ENCODE measurements at regions not wholly inside any gene's neighbourhood (a gene's known extent, or its start where the extent isn't known, plus 50 kb on each side); places are given as distances from the start of the nearest gene placed in this dataset.
A peak's percentile ranks its signal among the peaks of the same experiment; 100 is the strongest.

- H3K27ac Mint-ChIP-seq (ENCODE audit: unreplicated experiment): no peak overlapping the region
- peaks cover 36% of the 10 kb centered on the region for H3K4me1 Mint-ChIP-seq (ENCODE audit: low read depth, unreplicated experiment)
- no peak overlapping the region for H3K4me3 Mint-ChIP-seq (ENCODE audit: unreplicated experiment)
- H3K27me3 Mint-ChIP-seq (ENCODE audit: insufficient read depth, unreplicated experiment): no peaks in the 10 kb centered on the region
- CTCF ChIA-PET: no interaction called here
- BruUV-seq (replicated peaks): no TSS peak
- no peak overlapping the region for H3K4me3 ChIP-seq (ENCODE audit: low read depth, low read length)
- intact Hi-C loops (cut with micrococcal nuclease; ENCODE audit: unreplicated experiment): no loop called here
- H3K9me3 Mint-ChIP-seq (ENCODE audit: unreplicated experiment): peaks cover 23% of the 10 kb centered on the region
- H3K36me3 ChIP-seq (ENCODE audit: control insufficient read depth, insufficient read depth, low read length): no peaks in the 10 kb centered on the region
- H3K36me3 Mint-ChIP-seq (ENCODE audit: insufficient read depth, unreplicated experiment): peaks cover 13% of the 10 kb centered on the region
- peaks cover under 1% of the 10 kb centered on the region; the same call in 1 of the 2 replicates for H3K9me3 ChIP-seq
- peaks cover 48% of the 10 kb centered on the region for H3K4me1 ChIP-seq
- no peaks in the 10 kb centered on the region for H3K27me3 ChIP-seq (replicated peaks; ENCODE audit: control insufficient read depth, insufficient read depth, low read length)
- POLR2A ChIA-PET: no interaction called here
- no peak for TF ChIP-seq CTCF (IDR thresholded peaks at IDR 0.05; ENCODE audit: insufficient read depth in 1 of 2, low read depth in 1 of 2, low read length in 1 of 2, severe bottlenecking in 1 of 2, unreplicated experiment in 1 of 2)
- DNase-seq: no peak
Observed at GRCh38 chr6:137700751-137701477, 166.1 kb upstream of the TNFAIP3 start.

GRCh38 chr6:137701942-137702341 lies 165.1 kb upstream of the TNFAIP3 start:
- Mint-ChIP-seq H3K4me1 (ENCODE audit: low read depth, unreplicated experiment) (peaks cover 33% of the 10 kb centered on the region), H3K27me3 (ENCODE audit: insufficient read depth, unreplicated experiment) (no peaks in the 10 kb centered on the region), H3K9me3 (ENCODE audit: unreplicated experiment) (peaks cover 23% of the 10 kb centered on the region), H3K27ac (ENCODE audit: unreplicated experiment) (no peak overlapping the region), H3K36me3 (ENCODE audit: insufficient read depth, unreplicated experiment) (peaks cover 16% of the 10 kb centered on the region), H3K4me3 (ENCODE audit: unreplicated experiment) (no peak overlapping the region)
- Histone ChIP-seq H3K4me3 (ENCODE audit: low read depth, low read length) (no peak overlapping the region), H3K36me3 (ENCODE audit: control insufficient read depth, insufficient read depth, low read length) (no peaks in the 10 kb centered on the region), H3K27me3 (replicated peaks; ENCODE audit: control insufficient read depth, insufficient read depth, low read length) (no peaks in the 10 kb centered on the region), H3K4me1 (peaks cover 40% of the 10 kb centered on the region), H3K9me3 (no peaks in the 10 kb centered on the region)
- no TSS peak for BruUV-seq (replicated peaks)
- ChIA-PET CTCF (no interaction called here), POLR2A (no interaction called here)
- intact Hi-C loops (cut with micrococcal nuclease; ENCODE audit: unreplicated experiment): no loop called here
- no peak for DNase-seq
- TF ChIP-seq CTCF (IDR thresholded peaks at IDR 0.05; ENCODE audit: insufficient read depth in 1 of 2, low read depth in 1 of 2, low read length in 1 of 2, severe bottlenecking in 1 of 2, unreplicated experiment in 1 of 2): no peak

DNA sequence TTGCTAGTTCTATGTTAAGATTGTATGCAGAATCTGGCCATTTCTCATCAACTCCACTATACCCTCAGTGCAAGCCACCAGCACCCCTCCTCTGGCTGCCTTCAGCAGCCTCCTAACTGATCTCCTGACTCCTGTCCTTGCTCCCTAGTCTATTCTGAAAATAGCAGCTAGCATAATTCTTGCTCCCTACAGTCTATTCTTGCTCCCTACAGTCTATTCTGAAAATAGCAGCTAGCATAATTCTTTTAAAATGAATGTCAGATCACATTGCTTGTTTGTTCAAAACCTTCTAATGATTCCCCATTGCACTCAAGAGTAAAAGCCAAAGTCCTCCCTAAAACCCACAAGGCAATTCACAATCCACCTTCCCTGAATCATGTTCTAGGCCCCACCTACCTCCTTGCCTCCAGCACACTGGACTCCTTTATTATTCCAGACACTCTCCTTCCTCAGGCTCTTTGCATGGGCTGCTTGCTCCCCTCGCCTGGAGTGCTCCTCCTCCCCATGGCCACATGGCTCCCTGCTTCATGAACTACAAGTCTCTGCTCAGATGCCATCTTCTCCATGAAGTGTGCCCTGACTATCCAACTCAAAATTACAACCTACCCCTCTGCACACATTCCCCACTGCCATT lies 164.2 kb upstream of the TNFAIP3 start:
- Histone ChIP-seq H3K27me3 (replicated peaks; ENCODE audit: control insufficient read depth, insufficient read depth, low read length) (no peaks in the 10 kb centered on the region), H3K9me3 (no peaks in the 10 kb centered on the region), H3K4me3 (ENCODE audit: low read depth, low read length) (no peak overlapping the region), H3K4me1 (peaks cover 35% of the 10 kb centered on the region), H3K36me3 (ENCODE audit: control insufficient read depth, insufficient read depth, low read length) (no peaks in the 10 kb centered on the region)
- ChIA-PET CTCF (interaction anchor here (0.7 kb wide), 1 partner anchor 42 kb away, joined by 3 read pairs; no protein-coding TSS in a partner anchor), POLR2A (no interaction called here)
- BruUV-seq (replicated peaks): no TSS peak
- TF ChIP-seq CTCF (IDR thresholded peaks at IDR 0.05; ENCODE audit: insufficient read depth in 1 of 2, low read depth in 1 of 2, low read length in 1 of 2, severe bottlenecking in 1 of 2, unreplicated experiment in 1 of 2): no peak
- Mint-ChIP-seq H3K4me3 (ENCODE audit: unreplicated experiment) (no peak overlapping the region), H3K36me3 (ENCODE audit: insufficient read depth, unreplicated experiment) (peaks cover 11% of the 10 kb centered on the region), H3K27ac (ENCODE audit: unreplicated experiment) (peak overlapping the region; percentile 56), H3K4me1 (ENCODE audit: low read depth, unreplicated experiment) (peaks cover 29% of the 10 kb centered on the region), H3K9me3 (ENCODE audit: unreplicated experiment) (peaks cover 23% of the 10 kb centered on the region), H3K27me3 (ENCODE audit: insufficient read depth, unreplicated experiment) (no peaks in the 10 kb centered on the region)
- intact Hi-C loops (cut with micrococcal nuclease; ENCODE audit: unreplicated experiment): no loop called here
- DNase-seq: no peak

Measured in Caco-2 (cell line).